ENCODE measurements at regions not wholly inside any gene's neighbourhood (a gene's known extent, or its start where the extent isn't known, plus 50 kb on each side); places are given as distances from the start of the nearest gene placed in this dataset.

DNA sequence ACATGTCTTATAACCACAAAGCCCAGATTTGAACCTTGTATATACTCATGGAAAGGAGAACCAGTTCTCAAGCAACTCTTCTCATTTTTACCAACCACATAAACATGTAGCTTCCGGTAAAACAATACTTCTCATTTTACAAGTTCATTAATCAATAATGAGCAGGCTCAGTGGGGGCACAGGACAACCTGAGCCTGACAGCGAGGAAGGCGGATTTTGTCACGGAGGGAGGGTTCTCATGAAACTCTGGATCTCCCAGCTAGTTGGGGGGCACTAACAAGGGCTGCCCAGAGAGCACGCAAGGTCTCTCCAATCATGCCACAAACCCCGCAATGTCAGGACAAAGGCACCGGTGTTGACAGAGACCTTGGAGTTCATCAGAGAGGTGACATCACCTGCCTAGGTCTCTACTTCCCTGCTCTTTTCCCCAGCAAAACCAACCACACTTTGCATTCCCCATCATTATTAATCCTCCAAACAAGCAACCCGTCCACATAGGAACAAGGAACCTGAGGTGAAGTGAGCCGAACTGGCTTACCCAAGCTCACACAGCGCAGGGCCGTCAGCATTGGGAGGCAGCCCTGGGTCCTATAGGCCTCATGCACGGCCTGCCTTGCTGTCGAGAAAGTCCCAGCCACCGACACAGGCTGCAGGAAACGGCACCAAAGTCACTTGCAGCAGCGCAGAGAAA lies 192.1 kb upstream of the KLF14 start:
- Histone ChIP-seq H4K20me1 (replicated peaks; ENCODE audit: control insufficient read depth, extremely low read depth, insufficient read depth, low read length) (no peaks in the 10 kb centered on the region), H3K9me3 (replicated peaks; ENCODE audit: control insufficient read depth, insufficient read depth, low read length) (no peaks in the 10 kb centered on the region), H3K9ac (replicated peaks; ENCODE audit: extremely low read depth, insufficient read depth, low read length) (no peak overlapping the region), H3K27ac (ENCODE audit: insufficient read depth, low read depth, low read length) (no peak overlapping the region), H3K27me3 (ENCODE audit: control insufficient read depth in 2 of 2, insufficient read depth in 2 of 2, low read length in 2 of 2) (no peaks in the 10 kb centered on the region), H3K4me2 (ENCODE audit: insufficient read depth, low read length) (no peak overlapping the region), H3K79me2 (ENCODE audit: control insufficient read depth, insufficient read depth, low read length) (no peaks in the 10 kb centered on the region), H2AFZ (ENCODE audit: low read depth, low read length) (no peak overlapping the region), H3K4me1 (ENCODE audit: control insufficient read depth, extremely low read depth, insufficient read depth, low read length) (peaks cover 20% of the 10 kb centered on the region), H3K9me1 (replicated peaks; ENCODE audit: control insufficient read depth, extremely low read depth, insufficient read depth, low read length) (no peaks in the 10 kb centered on the region), H3K4me3 (replicated peaks in 1 of 3; ENCODE audit: insufficient read depth in 1 of 3, low read depth in 1 of 3, low read length in 3 of 3) (no peak overlapping the region), H3K36me3 (ENCODE audit: control insufficient read depth in 2 of 2, extremely low read depth in 1 of 2, insufficient read depth in 2 of 2, low read length in 2 of 2) (peaks cover 0 to 2% of the 10 kb centered on the region in 2 experiments)
- FAIRE-seq (no peak), DNase-seq (ENCODE audit: low read depth, low spot score) (no peak)
- dilution Hi-C loops (cut with MboI; ENCODE audit: extremely low pct_ligation_motif_present, low sequenced_read_pairs) (no loop called here), intact Hi-C loops (cut with micrococcal nuclease) (no loop called here)
- ChIA-PET CTCF (no interaction called here), POLR2A (interaction anchor here (0.7 kb wide), 1 partner anchor 14 kb away, joined by 6 read pairs; no protein-coding TSS in a partner anchor)
- TF ChIP-seq FOS (IDR thresholded peaks at IDR 0.05; ENCODE audit: borderline replicate concordance, insufficient read depth, low read length) (no peak), EZH2 (IDR thresholded peaks at IDR 0.05; ENCODE audit: borderline replicate concordance, low read depth, low read length, severe bottlenecking) (no peak)
- BruUV-seq (replicated peaks), result no TSS peak

DNA sequence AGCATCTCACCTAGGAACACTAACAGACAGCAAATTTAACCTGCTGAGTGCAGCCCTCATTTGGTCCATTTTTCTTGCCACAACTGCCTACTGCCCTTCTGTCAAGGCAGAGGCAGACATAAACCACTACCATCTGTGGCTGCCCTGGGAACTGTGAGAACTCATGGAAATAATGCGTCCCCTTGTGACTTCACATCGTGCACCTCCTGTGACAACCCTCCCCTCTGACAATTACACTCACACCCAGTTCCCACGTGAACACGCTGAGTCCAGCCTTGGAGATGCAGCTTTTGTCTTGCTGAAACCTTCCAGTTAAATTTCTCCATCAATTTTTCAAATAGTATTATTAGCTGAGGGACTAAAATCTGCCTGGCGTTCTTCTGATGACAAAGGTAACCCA lies 193.1 kb upstream of the KLF14 start:
- Histone ChIP-seq H3K4me2 (ENCODE audit: insufficient read depth, low read length) (no peak overlapping the region), H3K9me1 (replicated peaks; ENCODE audit: control insufficient read depth, extremely low read depth, insufficient read depth, low read length) (no peaks in the 10 kb centered on the region), H3K4me1 (ENCODE audit: control insufficient read depth, extremely low read depth, insufficient read depth, low read length) (peaks cover 12% of the 10 kb centered on the region), H3K79me2 (ENCODE audit: control insufficient read depth, insufficient read depth, low read length) (no peaks in the 10 kb centered on the region), H3K27ac (ENCODE audit: insufficient read depth, low read depth, low read length) (no peak overlapping the region), H3K27me3 (ENCODE audit: control insufficient read depth in 2 of 2, insufficient read depth in 2 of 2, low read length in 2 of 2) (no peaks in the 10 kb centered on the region), H4K20me1 (replicated peaks; ENCODE audit: control insufficient read depth, extremely low read depth, insufficient read depth, low read length) (no peaks in the 10 kb centered on the region), H3K9me3 (replicated peaks; ENCODE audit: control insufficient read depth, insufficient read depth, low read length) (no peaks in the 10 kb centered on the region), H3K9ac (replicated peaks; ENCODE audit: extremely low read depth, insufficient read depth, low read length) (no peak overlapping the region), H2AFZ (ENCODE audit: low read depth, low read length) (no peak overlapping the region), H3K4me3 (replicated peaks in 1 of 3; ENCODE audit: insufficient read depth in 1 of 3, low read depth in 1 of 3, low read length in 3 of 3) (no peak overlapping the region), H3K36me3 (ENCODE audit: control insufficient read depth in 2 of 2, extremely low read depth in 1 of 2, insufficient read depth in 2 of 2, low read length in 2 of 2) (peaks cover 0 to 2% of the 10 kb centered on the region in 2 experiments)
- no peak for TF ChIP-seq FOS (IDR thresholded peaks at IDR 0.05; ENCODE audit: borderline replicate concordance, insufficient read depth, low read length)
- dilution Hi-C loops (cut with MboI; ENCODE audit: extremely low pct_ligation_motif_present, low sequenced_read_pairs) (no loop called here), intact Hi-C loops (cut with micrococcal nuclease) (no loop called here)
- ChIA-PET POLR2A (no interaction called here), CTCF (no interaction called here)
- no peak for DNase-seq (ENCODE audit: low read depth, low spot score)
- no TSS peak for BruUV-seq (replicated peaks)
- no peak for FAIRE-seq
